Tibial nerve (tissue), 4 donors: ENCODE measurements at regions not wholly inside any gene's neighbourhood (a gene's known extent, or its start where the extent isn't known, plus 50 kb on each side); places are given as distances from the start of the nearest gene placed in this dataset.
"Not testable (repeated sequence)": the region's sequence is repeated elsewhere in the genome, so short reads cannot be mapped to it uniquely, and the experiment has no call there.

Experiments used
- DNase-seq, 2 donors: peaks; one replicate each; pipeline ENCODE4 v3.0.0-alpha.2; 2019; ENCODE audit warnings: low spot score in 2 of 2
- H3K27ac ChIP-seq, 4 donors: fragments of 200-600 bp; sonication (generic) in 3 of 4; one replicate each; pipeline ENCODE4 v1.5.1; 2017 to 2019; ENCODE audit warnings: mild to moderate bottlenecking in 1 of 4
- H3K27me3 ChIP-seq, 2 donors: fragments of 200-600 bp; sonication (generic) in 1 of 2; one replicate each; pipeline versions ENCODE4 v1.5.1 to v1.6.0; 2017 to 2019
- H3K36me3 ChIP-seq, 3 donors: fragments of 200-600 bp; sonication (generic); one replicate each; pipeline ENCODE4 v1.5.1; 2018 to 2019
- H3K4me1 ChIP-seq, 4 donors: fragments of 200-600 bp; sonication (generic) in 3 of 4; one replicate each; pipeline ENCODE4 v1.5.1; 2017 to 2019
- H3K4me3 ChIP-seq, 4 donors: fragments of 200-600 bp; sonication (generic) in 3 of 4; one replicate each; pipeline ENCODE4 v1.5.1; 2017 to 2019; ENCODE audit warnings: mild to moderate bottlenecking in 1 of 4, moderate library complexity in 1 of 4
- H3K9me3 ChIP-seq, 4 donors: fragments of 200-600 bp; sonication (generic) in 3 of 4; one replicate each; pipeline ENCODE4 v1.5.1; 2017 to 2019
- CTCF ChIP-seq, 5 experiments: fragments of 200-600 bp in 3 of 5; fragments of 450-650 bp in 2 of 5; sonication (generic) in 3 of 5; IDR thresholded peaks; one replicate each; pipeline ENCODE4 v1.5.1; 2016 to 2019; ENCODE audit warnings: antibody characterized with exemption in 5 of 5, mild to moderate bottlenecking in 3 of 5, moderate library complexity in 2 of 5
- EP300 ChIP-seq, 2 donors: sonication (generic); formaldehyde crosslinking; IDR thresholded peaks; one replicate each; pipeline ENCODE4 v1.6.1; 2017; ENCODE audit warnings: antibody characterized with exemption in 2 of 2, mild to moderate bottlenecking in 1 of 2
- POLR2A ChIP-seq, 2 donors: fragments of 450-650 bp; IDR thresholded peaks; one replicate each; pipeline ENCODE4 v1.6.1; 2017; ENCODE audit warnings: antibody characterized with exemption in 2 of 2, mild to moderate bottlenecking in 2 of 2, moderate library complexity in 2 of 2
- WGBS, 2 donors: methylation state at CpG; one replicate each; pipeline ENCODE4 v1.1.5; 2018; 5-methylcytosine and 5-hydroxymethylcytosine counted together

GRCh38 chr19:28134311-28134710 is 1078.6 kb downstream of the UQCRFS1 start:
- no peak for DNase-seq
- H3K27ac ChIP-seq, result no peak overlapping the region
- H3K36me3 ChIP-seq, result no peaks in the 10 kb centered on the region
- no peaks in the 10 kb centered on the region for H3K27me3 ChIP-seq
- no peaks in the 10 kb centered on the region for H3K9me3 ChIP-seq
- WGBS, 2 donors, result 87 to 90% methylated on average over 3 of the region's 3 CpGs
- H3K4me1 ChIP-seq, result no peaks in the 10 kb centered on the region
- H3K4me3 ChIP-seq, result no peak overlapping the region
- TF ChIP-seq POLR2A (IDR thresholded peaks at IDR 0.05), result no peak

GRCh38 chr19:28130881-28131280 is 1082.1 kb downstream of the UQCRFS1 start:
- H3K4me1 ChIP-seq, H3K27me3 ChIP-seq, H3K9me3 ChIP-seq, DNase-seq, H3K36me3 ChIP-seq, H3K4me3 ChIP-seq, H3K27ac ChIP-seq: not testable (repeated sequence)
- WGBS, 2 donors, result 63 to 67% methylated on average over 8 of the region's 8 CpGs

GRCh38 chr19:28130066-28130511 is 1082.9 kb downstream of the UQCRFS1 start:
- no peaks in the 10 kb centered on the region for H3K27me3 ChIP-seq
- no peak for TF ChIP-seq EP300 (IDR thresholded peaks at IDR 0.05)
- TF ChIP-seq CTCF (IDR thresholded peaks at IDR 0.05), result no peak
- TF ChIP-seq POLR2A (IDR thresholded peaks at IDR 0.05), result no peak
- 64 to 71% methylated on average over 4 of the region's 4 CpGs for WGBS, 2 donors
- no peaks in the 10 kb centered on the region for H3K36me3 ChIP-seq
- no peak overlapping the region for H3K4me3 ChIP-seq
- DNase-seq, result no peak
- H3K9me3 ChIP-seq, result no peaks in the 10 kb centered on the region
- no peak overlapping the region for H3K27ac ChIP-seq
- no peaks in the 10 kb centered on the region for H3K4me1 ChIP-seq

GRCh38 chr19:28128341-28128740 is 1084.6 kb downstream of the UQCRFS1 start:
- Histone ChIP-seq H3K4me3 (no peak overlapping the region), H3K4me1 (no peaks in the 10 kb centered on the region), H3K36me3 (no peaks in the 10 kb centered on the region), H3K27ac (no peak overlapping the region), H3K27me3 (no peaks in the 10 kb centered on the region), H3K9me3 (no peaks in the 10 kb centered on the region)
- DNase-seq, result no peak
- 86 to 91% methylated on average over 4 of the region's 4 CpGs for WGBS, 2 donors
- no peak for TF ChIP-seq POLR2A (IDR thresholded peaks at IDR 0.05)

- Histone ChIP-seq H3K4me1 (no peaks in the 10 kb centered on the region), H3K27ac (no peak overlapping the region), H3K4me3 (no peak overlapping the region), H3K36me3 (no peaks in the 10 kb centered on the region), H3K9me3 (no peaks in the 10 kb centered on the region), H3K27me3 (no peaks in the 10 kb centered on the region)
- DNase-seq, result no peak
- TF ChIP-seq POLR2A (IDR thresholded peaks at IDR 0.05), result no peak
- no peak for TF ChIP-seq EP300 (IDR thresholded peaks at IDR 0.05)
- no peak for TF ChIP-seq CTCF (IDR thresholded peaks at IDR 0.05)
- WGBS, 2 donors, result 46% methylated on average over 2 of the region's 2 CpGs
Observed at GRCh38 chr19:28126135-28126898, 1086.6 kb downstream of the UQCRFS1 start.

- Histone ChIP-seq H3K27ac (no peak overlapping the region), H3K4me3 (no peak overlapping the region), H3K36me3 (no peaks in the 10 kb centered on the region), H3K27me3 (no peaks in the 10 kb centered on the region), H3K9me3 (no peaks in the 10 kb centered on the region), H3K4me1 (no peaks in the 10 kb centered on the region)
- TF ChIP-seq EP300 (IDR thresholded peaks at IDR 0.05) (no peak), CTCF (IDR thresholded peaks at IDR 0.05) (no peak), POLR2A (IDR thresholded peaks at IDR 0.05) (no peak)
- WGBS, 2 donors, result 88% methylated on average over 5 of the region's 5 CpGs
- no peak for DNase-seq
Observed at GRCh38 chr19:28122734-28123133, 1090.2 kb downstream of the UQCRFS1 start.
